ENCODE measurements at regions not wholly inside any gene's neighbourhood (a gene's known extent, or its start where the extent isn't known, plus 50 kb on each side); places are given as distances from the start of the nearest gene placed in this dataset.
A peak's percentile ranks its signal among the peaks of the same experiment; 100 is the strongest.

DNA sequence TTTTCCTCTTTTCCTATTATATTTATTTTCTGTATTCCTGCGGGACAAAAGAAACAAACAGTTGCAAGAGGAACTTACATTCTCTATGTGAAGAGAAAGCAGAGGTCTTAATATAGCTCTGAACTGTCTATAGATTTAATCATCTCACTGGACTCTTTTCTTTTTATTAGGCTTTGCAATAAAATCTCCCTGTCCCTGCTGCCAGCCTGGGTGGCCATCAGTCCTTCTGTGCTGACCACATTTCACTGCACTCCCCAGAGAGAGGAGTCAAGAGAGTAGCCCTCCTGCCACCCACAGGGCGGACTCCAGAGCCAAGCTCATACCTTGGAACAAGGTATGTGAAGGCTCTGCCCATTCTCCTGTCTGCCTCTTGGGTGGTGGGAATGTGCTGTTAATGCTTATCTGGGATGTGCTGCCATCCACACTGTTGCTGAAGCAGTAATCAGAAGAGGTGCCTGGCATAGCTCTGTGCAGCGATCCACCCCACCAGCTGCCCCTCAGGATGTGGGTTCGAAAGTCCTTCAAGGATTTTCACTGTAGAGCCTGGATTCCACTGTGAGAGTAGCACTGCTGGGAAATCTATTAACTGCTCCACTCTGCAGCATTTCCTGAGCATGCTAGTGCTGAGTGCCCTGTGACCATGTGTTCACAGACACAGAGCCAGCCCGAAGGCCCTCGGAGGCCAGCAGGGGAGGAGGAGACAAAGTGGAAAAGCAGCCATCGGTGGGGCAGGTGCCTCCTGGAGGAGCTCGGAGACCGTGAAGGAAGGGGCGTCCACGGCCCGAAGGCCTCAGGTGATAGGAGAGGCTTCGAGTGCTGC, 334.6 kb downstream of the MED10 start:
- no peak for DNase-seq (ENCODE audit: low spot score in 2 of 2)
- no peak overlapping the region for H3K4me3 ChIP-seq (ENCODE audit: low read depth, poor library complexity, severe bottlenecking)
- TF ChIP-seq, protein P1, sequence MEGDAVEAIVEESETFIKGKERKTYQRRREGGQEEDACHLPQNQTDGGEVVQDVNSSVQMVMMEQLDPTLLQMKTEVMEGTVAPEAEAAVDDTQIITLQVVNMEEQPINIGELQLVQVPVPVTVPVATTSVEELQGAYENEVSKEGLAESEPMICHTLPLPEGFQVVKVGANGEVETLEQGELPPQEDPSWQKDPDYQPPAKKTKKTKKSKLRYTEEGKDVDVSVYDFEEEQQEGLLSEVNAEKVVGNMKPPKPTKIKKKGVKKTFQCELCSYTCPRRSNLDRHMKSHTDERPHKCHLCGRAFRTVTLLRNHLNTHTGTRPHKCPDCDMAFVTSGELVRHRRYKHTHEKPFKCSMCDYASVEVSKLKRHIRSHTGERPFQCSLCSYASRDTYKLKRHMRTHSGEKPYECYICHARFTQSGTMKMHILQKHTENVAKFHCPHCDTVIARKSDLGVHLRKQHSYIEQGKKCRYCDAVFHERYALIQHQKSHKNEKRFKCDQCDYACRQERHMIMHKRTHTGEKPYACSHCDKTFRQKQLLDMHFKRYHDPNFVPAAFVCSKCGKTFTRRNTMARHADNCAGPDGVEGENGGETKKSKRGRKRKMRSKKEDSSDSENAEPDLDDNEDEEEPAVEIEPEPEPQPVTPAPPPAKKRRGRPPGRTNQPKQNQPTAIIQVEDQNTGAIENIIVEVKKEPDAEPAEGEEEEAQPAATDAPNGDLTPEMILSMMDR (IDR thresholded peaks at IDR 0.05), result no peak
- TF ChIP-seq POLR2A (IDR thresholded peaks at IDR 0.05), result no peak
- intact Hi-C loops (cut with DNase I; ENCODE audit: low total_unique reads), result no loop called here
- 57 to 62% methylated on average over 13 of the region's 13 CpGs for WGBS, 2 donors

DNA sequence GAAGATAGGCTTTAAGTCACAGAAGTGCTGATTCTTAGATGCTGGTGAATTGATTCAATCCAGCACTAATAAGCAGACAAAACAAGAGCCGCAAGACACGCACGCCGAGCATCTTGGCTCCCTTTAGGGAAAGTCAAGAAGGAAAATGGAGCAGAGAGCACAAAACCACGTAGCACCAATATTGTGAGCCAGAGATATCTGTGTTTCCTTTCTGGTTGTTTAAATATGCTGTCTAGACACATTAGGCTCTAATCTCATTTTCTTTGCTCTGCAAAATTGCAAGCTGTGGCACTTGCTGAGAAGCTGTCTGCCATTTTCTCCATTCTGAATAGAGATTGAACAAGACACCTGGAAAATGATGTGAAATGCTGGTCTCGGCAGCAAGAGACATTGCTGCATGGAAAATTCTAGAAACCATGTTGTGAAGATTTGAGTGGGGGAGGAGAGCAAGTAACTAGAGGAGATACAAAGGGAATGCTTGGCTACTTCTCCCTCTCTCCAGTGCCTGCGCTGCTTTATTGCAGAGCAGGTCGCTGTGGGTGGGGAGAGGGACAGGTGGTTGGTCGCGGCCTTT, 336.3 kb downstream of the MED10 start:
- no peak for TF ChIP-seq POLR2A (IDR thresholded peaks at IDR 0.05)
- TF ChIP-seq, protein P1 (IDR thresholded peaks at IDR 0.05), result no peak
- no peak for DNase-seq (ENCODE audit: low spot score in 2 of 2)
- 88 to 89% methylated on average over 10 of the region's 10 CpGs for WGBS, 2 donors
- no peak overlapping the region for H3K4me3 ChIP-seq (ENCODE audit: low read depth, poor library complexity, severe bottlenecking)
- intact Hi-C loops (cut with DNase I; ENCODE audit: low total_unique reads), result no loop called here

DNA sequence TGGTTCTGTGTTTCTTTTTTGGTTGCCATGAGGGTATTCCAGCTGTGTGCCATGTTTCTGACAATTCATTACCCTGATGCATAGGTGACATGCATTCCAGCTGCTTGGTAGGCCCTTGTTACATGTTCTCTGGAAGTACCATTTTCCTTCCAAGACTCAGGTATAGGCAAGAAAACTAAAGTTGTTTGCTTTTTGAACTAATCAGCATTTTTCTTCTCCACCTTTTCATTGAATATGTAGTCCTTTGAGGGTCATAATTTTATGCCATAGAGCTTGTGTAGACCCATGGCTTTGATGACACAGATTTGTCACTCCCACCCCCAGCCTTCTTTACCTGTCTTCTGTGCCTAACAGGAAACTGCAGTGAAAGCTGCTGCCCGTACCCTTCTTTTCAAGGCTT, 339.2 kb downstream of the MED10 start:
- no peak for DNase-seq (ENCODE audit: low spot score in 2 of 2)
- no peak overlapping the region for H3K4me3 ChIP-seq (ENCODE audit: low read depth, poor library complexity, severe bottlenecking)
- TF ChIP-seq, protein P1 (IDR thresholded peaks at IDR 0.05), result no peak
- no peak for TF ChIP-seq POLR2A (IDR thresholded peaks at IDR 0.05)
- intact Hi-C loops (cut with DNase I; ENCODE audit: low total_unique reads), result no loop called here
- WGBS, 2 donors, result 84 to 91% methylated on average over 1 of the region's 1 CpG

DNA sequence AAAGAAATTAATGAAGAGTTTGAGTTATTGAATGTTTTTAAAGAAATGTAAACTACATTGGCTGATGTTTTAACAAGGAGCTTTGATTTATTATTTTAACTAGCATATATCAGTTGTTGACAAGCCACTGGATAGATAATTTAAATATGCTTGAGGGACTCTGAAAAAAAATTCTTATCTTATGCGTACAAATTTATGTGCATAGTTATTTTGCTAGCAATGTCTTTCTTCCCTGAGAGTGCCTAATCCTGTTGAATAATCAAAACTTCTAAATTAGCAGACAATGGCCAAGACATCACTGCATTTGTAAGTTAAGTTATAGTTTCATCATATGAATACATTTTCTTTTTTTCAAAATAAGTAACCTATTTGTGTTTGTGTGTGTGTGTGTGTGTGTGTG, 342.3 kb downstream of the MED10 start:
- TF ChIP-seq POLR2A (IDR thresholded peaks at IDR 0.05), result no peak
- TF ChIP-seq, protein P1 (IDR thresholded peaks at IDR 0.05), result no peak
- DNase-seq (ENCODE audit: low spot score in 2 of 2), result no peak
- H3K4me3 ChIP-seq (ENCODE audit: low read depth, poor library complexity, severe bottlenecking), result no peak overlapping the region
- intact Hi-C loops (cut with DNase I; ENCODE audit: low total_unique reads), result no loop called here
- 57 to 69% methylated on average over 1 of the region's 1 CpG for WGBS, 2 donors

- no peak overlapping the region for H3K4me3 ChIP-seq (ENCODE audit: low read depth, poor library complexity, severe bottlenecking)
- TF ChIP-seq, protein P1 (IDR thresholded peaks at IDR 0.05), result no peak
- TF ChIP-seq POLR2A (IDR thresholded peaks at IDR 0.05), result no peak
- intact Hi-C loops (cut with DNase I; ENCODE audit: low total_unique reads), result loop anchor here (5.0 kb wide), 1 partner anchor 667 kb away; no protein-coding TSS in a partner anchor
- peak in 1 of 2 donors; percentile 12 for DNase-seq (ENCODE audit: low spot score in 2 of 2)
- 63 to 73% methylated on average over 7 of the region's 7 CpGs for WGBS, 2 donors
These were observed 348.5 kb downstream of the MED10 start for GRCh38 chr5:6029811-6030271.
